HepG2 (cell line): ENCODE measurements at regions not wholly inside any gene's neighbourhood (a gene's known extent, or its start where the extent isn't known, plus 50 kb on each side); places are given as distances from the start of the nearest gene placed in this dataset.

Experiments used
- ATAC-seq: fragments of 200-7000 bp; cut with Tn5 transposase; 3 replicates; pipeline ENCODE4 v1.9.1; 2020; ENCODE audit warnings: mild to moderate bottlenecking, moderate library complexity
- BruUV-seq: library from RNA; stranded (reverse); fragments of 400-500 nt; replicated peaks from 2 replicates; lab custom pipeline; 2021; lab: Mats Ljungman, UMichigan
- CTCF ChIA-PET: fragments of 300-600 bp; formaldehyde crosslinking; extraction: SDS; loops from one replicate; lab custom pipeline; 2021; ENCODE audit warnings: low total read pairs, inconsistent platforms, low intra/inter-chr PET ratio; lab: Yijun Ruan, JAX
- POLR2A ChIA-PET: fragments of 350-600 bp; sonication (Branson Sonifier 250); formaldehyde crosslinking; loops from one replicate; lab custom pipeline; 2020; ENCODE audit warnings: antibody characterized with exemption, inconsistent platforms; lab: Yijun Ruan, JAX
- DNase-seq: peaks from one replicate; pipeline ENCODE4 v3.0.0-alpha.2; 2015; ENCODE audit warnings: low spot score
- FAIRE-seq: peaks from 3 replicates; lab custom pipeline; 2011; peaks lifted over from hg19 to GRCh38; lab: Jason Lieb, UNC
- H2AFZ ChIP-seq: one replicate; pipeline ENCODE4 v1.6.1; 2011; ENCODE audit warnings: low read length, inconsistent platforms
- H3K27ac ChIP-seq: fragments of 300-600 bp; 3 replicates; pipeline ENCODE4 v1.8.0; 2011; ENCODE audit warnings: mixed run types, mild to moderate bottlenecking, mixed read lengths, low read length, inconsistent platforms; ENCODE audit not compliant: insufficient read depth; ENCODE audit errors: extremely low read length
- H3K27me3 ChIP-seq, 2 experiments: fragments of 200-600 bp in 1 of 2; 2 replicates in 1 of 2; 3 replicates in 1 of 2; pipeline versions ENCODE4 v1.6.0 to v1.8.0; 2011; ENCODE audit warnings: low read length in 2 of 2, mild to moderate bottlenecking in 2 of 2, moderate library complexity in 2 of 2, inconsistent platforms in 1 of 2; ENCODE audit not compliant: insufficient read depth in 2 of 2, control insufficient read depth in 1 of 2
- H3K36me3 ChIP-seq, 2 experiments: fragments of 200-600 bp in 1 of 2; replicated peaks in 1 of 2; 2 replicates in 1 of 2; 3 replicates in 1 of 2; pipeline versions ENCODE4 v1.5.1 to v1.8.0; 2011; ENCODE audit warnings: low read length in 2 of 2, inconsistent platforms in 1 of 2; ENCODE audit not compliant: insufficient read depth in 2 of 2, control insufficient read depth in 1 of 2
- H3K4me1 ChIP-seq: 2 replicates; pipeline ENCODE4 v1.5.1; 2012; ENCODE audit warnings: low read length, inconsistent platforms; ENCODE audit not compliant: insufficient read depth
- H3K4me2 ChIP-seq: 2 replicates; pipeline ENCODE4 v1.6.0; 2011; ENCODE audit warnings: low read depth, low read length, inconsistent platforms
- H3K4me3 ChIP-seq, 3 experiments: fragments of 200-600 bp in 1 of 3; sonication (generic), shearing (Covaris generic) in 1 of 3; replicated peaks in 1 of 3; 2 replicates each; pipeline ENCODE4 v1.5.1; 2011 to 2016; ENCODE audit warnings: low read length in 3 of 3, inconsistent platforms in 2 of 3, low read depth in 2 of 3, mild to moderate bottlenecking in 2 of 3, control low read depth in 1 of 3, mixed read lengths in 1 of 3; ENCODE audit not compliant: insufficient read depth in 1 of 3
- H3K79me2 ChIP-seq: one replicate; pipeline ENCODE4 v1.6.1; 2011; ENCODE audit warnings: low read length, inconsistent platforms; ENCODE audit not compliant: insufficient read depth
- H3K9ac ChIP-seq: 2 replicates; pipeline ENCODE4 v1.6.0; 2011; ENCODE audit warnings: mild to moderate bottlenecking, low read depth, low read length, inconsistent platforms; ENCODE audit not compliant: insufficient read depth
- H3K9me3 ChIP-seq: 2 replicates; pipeline ENCODE4 v1.5.1; 2012; ENCODE audit warnings: mild to moderate bottlenecking, low read length
- H4K20me1 ChIP-seq: 2 replicates; pipeline ENCODE4 v1.6.0; 2011; ENCODE audit warnings: inconsistent platforms, mild to moderate bottlenecking, low read length, moderate library complexity; ENCODE audit not compliant: insufficient read depth
- CEBPZ ChIP-seq: IDR thresholded peaks from 2 replicates; pipeline ENCODE4 v1.6.1; 2012; ENCODE audit warnings: low read length, improper control_type of control experiment
- DNMT1 ChIP-seq: sonication (generic); formaldehyde crosslinking; IDR thresholded peaks from 2 replicates; pipeline ENCODE4 v1.5.1; 2020; ENCODE audit warnings: mild to moderate bottlenecking, missing genetic modification reagents
- NAIF1 ChIP-seq: sonication (generic); formaldehyde crosslinking; IDR thresholded peaks from 2 replicates; pipeline ENCODE4 v1.5.0; 2020; ENCODE audit warnings: mild to moderate bottlenecking, missing genetic modification reagents, borderline replicate concordance
- NFE2L1 ChIP-seq: sonication (generic); formaldehyde crosslinking; IDR thresholded peaks from 2 replicates; pipeline ENCODE4 v1.4.0; 2020; ENCODE audit warnings: missing genetic modification reagents, mild to moderate bottlenecking, borderline replicate concordance
- SOX5 ChIP-seq: IDR thresholded peaks from 2 replicates; pipeline ENCODE4 v1.6.1; 2016; ENCODE audit warnings: borderline replicate concordance
- SP1 ChIP-seq, 2 experiments: fragments of 450-650 bp in 1 of 2; sonication (generic) in 1 of 2; formaldehyde crosslinking in 1 of 2; IDR thresholded peaks; 2 replicates each; pipeline versions ENCODE4 v1.4.0 to v1.6.1; 2016 to 2020; ENCODE audit warnings: missing genetic modification reagents in 1 of 2
- ZNF143 ChIP-seq: sonication (generic); formaldehyde crosslinking; IDR thresholded peaks from 2 replicates; pipeline ENCODE4 v1.4.0; 2020; ENCODE audit warnings: missing genetic modification reagents
- ZNF17 ChIP-seq: sonication (generic); formaldehyde crosslinking; IDR thresholded peaks from 2 replicates; pipeline ENCODE4 v1.5.0; 2020; ENCODE audit warnings: mild to moderate bottlenecking, missing genetic modification reagents
- ZNF260 ChIP-seq: sonication (generic); formaldehyde crosslinking; IDR thresholded peaks from 2 replicates; pipeline ENCODE4 v1.4.0; 2020; ENCODE audit warnings: missing genetic modification reagents, low read depth, mild to moderate bottlenecking, borderline replicate concordance
- ZNF337 ChIP-seq: sonication (generic); formaldehyde crosslinking; IDR thresholded peaks from 2 replicates; pipeline ENCODE4 v1.5.1; 2020; ENCODE audit warnings: missing genetic modification reagents, low read depth, mild to moderate bottlenecking, borderline replicate concordance
- ZNF34 ChIP-seq: sonication (generic); formaldehyde crosslinking; IDR thresholded peaks from 2 replicates; pipeline ENCODE4 v1.4.0; 2020; ENCODE audit warnings: mild to moderate bottlenecking, missing genetic modification reagents, borderline replicate concordance
- ZNF549 ChIP-seq: sonication (generic); formaldehyde crosslinking; IDR thresholded peaks from 2 replicates; pipeline ENCODE4 v1.5.0; 2020; ENCODE audit warnings: missing genetic modification reagents
- ZNF563 ChIP-seq: sonication (generic); formaldehyde crosslinking; IDR thresholded peaks from 2 replicates; pipeline ENCODE4 v1.8.0; 2022; ENCODE audit warnings: mild to moderate bottlenecking, moderate library complexity, missing genetic modification reagents
- ZNF772 ChIP-seq: sonication (generic); formaldehyde crosslinking; IDR thresholded peaks from 2 replicates; pipeline ENCODE4 v1.5.0; 2020; ENCODE audit warnings: mild to moderate bottlenecking, missing genetic modification reagents
- ZNF816 ChIP-seq: sonication (generic); formaldehyde crosslinking; IDR thresholded peaks from 2 replicates; pipeline ENCODE4 v1.8.0; 2022; ENCODE audit warnings: missing genetic modification reagents, mild to moderate bottlenecking, borderline replicate concordance
- WGBS: methylation state at CpG from one replicate; pipeline ENCODE4 v1.1.6; 2017; ENCODE audit warnings: low lambda C conversion rate; 5-methylcytosine and 5-hydroxymethylcytosine counted together
- in situ Hi-C: cut with HindIII; loops from 2 replicates; pipeline ENCODE4 v1.10.0; 2017; ENCODE audit warnings: low pct_unique_long_range_greater_than_20kb; ENCODE audit not compliant: extremely low pct_ligation_motif_present
- intact Hi-C: fragments of 100-400 bp; cut with micrococcal nuclease; formaldehyde crosslinking; loops from one replicate; pipeline ENCODE4 v1.10.0; 2022; ENCODE audit not compliant: unreplicated experiment

- intact Hi-C loops (no loop called here), in situ Hi-C loops (no loop called here)
- Histone ChIP-seq H3K27ac (no peak overlapping the region), H3K27me3 (no peaks in the 10 kb centered on the region), H3K4me1 (no peaks in the 10 kb centered on the region), H3K9me3 (no peaks in the 10 kb centered on the region), H3K4me3 (no peak overlapping the region), H2AFZ (no peak overlapping the region), H3K79me2 (no peaks in the 10 kb centered on the region), H4K20me1 (no peaks in the 10 kb centered on the region), H3K4me2 (no peak overlapping the region), H3K36me3 (no peaks in the 10 kb centered on the region), H3K9ac (no peak overlapping the region)
- WGBS: 1% methylated on average over 8 of the region's 8 CpGs
- POLR2A ChIA-PET: no interaction called here
- CTCF ChIA-PET: no interaction called here
- no peak for FAIRE-seq
- ATAC-seq: no peak
- TF ChIP-seq ZNF260 (no peak), ZNF337 (CRISPR knock-in tag) (no peak), ZNF34 (CRISPR knock-in tag) (no peak), ZNF772 (CRISPR knock-in tag) (no peak), SP1 (IDR thresholded peaks at IDR 0.05) (no peak), SP1 (CRISPR knock-in tag; IDR thresholded peaks at IDR 0.05) (no peak), ZNF549 (CRISPR knock-in tag) (no peak), ZNF17 (CRISPR knock-in tag) (no peak), NFE2L1 (CRISPR knock-in tag) (no peak), ZNF563 (CRISPR knock-in tag) (no peak), SOX5 (CRISPR knock-in tag) (no peak), ZNF816 (CRISPR knock-in tag) (no peak), NAIF1 (no peak), CEBPZ (no peak), DNMT1 (CRISPR knock-in tag) (no peak), ZNF143 (CRISPR knock-in tag) (no peak)
- DNase-seq: no peak
- no TSS peak for BruUV-seq
These were observed 302.7 kb downstream of the PLK2 start for GRCh38 chr5:58156973-58157701.
